HK-2 (cell line): ENCODE measurements at regions not wholly inside any gene's neighbourhood (a gene's known extent, or its start where the extent isn't known, plus 50 kb on each side); places are given as distances from the start of the nearest gene placed in this dataset.

Experiments used
- DNase-seq: peaks from one replicate; pipeline ENCODE4 v3.0.0-alpha.2; 2018; ENCODE audit not compliant: unreplicated experiment

GRCh38 chr2:3100386-3100785 lies 277.2 kb downstream of the EIPR1 start:
- DNase-seq, result no peak

- no peak for DNase-seq
These were observed 277.8 kb downstream of the EIPR1 start for GRCh38 chr2:3099860-3100234.

GRCh38 chr2:3099145-3099859 lies 278.3 kb downstream of the EIPR1 start:
- no peak for DNase-seq

GRCh38 chr2:3098231-3098630 lies 279.4 kb downstream of the EIPR1 start:
- no peak for DNase-seq

- DNase-seq, result no peak
These were observed 279.8 kb downstream of the EIPR1 start for GRCh38 chr2:3097804-3098203.

GRCh38 chr2:3094999-3095958 lies 282.3 kb downstream of the EIPR1 start:
- DNase-seq, result no peak

- DNase-seq, result no peak
These were observed 283.3 kb downstream of the EIPR1 start for GRCh38 chr2:3094318-3094717.

GRCh38 chr2:3091696-3092095 lies 285.9 kb downstream of the EIPR1 start:
- DNase-seq, result no peak

GRCh38 chr2:3082705-3083104 lies 294.9 kb downstream of the EIPR1 start:
- DNase-seq, result no peak

GRCh38 chr2:3079959-3080948 lies 297.4 kb downstream of the EIPR1 start:
- DNase-seq, result no peak

GRCh38 chr2:3079466-3079865 lies 298.2 kb downstream of the EIPR1 start:
- no peak for DNase-seq

- peak; percentile 16 for DNase-seq
These were observed 298.9 kb downstream of the EIPR1 start for GRCh38 chr2:3078684-3079083.

GRCh38 chr2:3076848-3077642 lies 300.6 kb downstream of the EIPR1 start:
- no peak for DNase-seq

- no peak for DNase-seq
These were observed 301.7 kb downstream of the EIPR1 start for GRCh38 chr2:3075991-3076340.

GRCh38 chr2:3075316-3075990 lies 302.2 kb downstream of the EIPR1 start:
- DNase-seq, result no peak

GRCh38 chr2:3073704-3074103 lies 303.9 kb downstream of the EIPR1 start:
- no peak for DNase-seq

- DNase-seq, result no peak
These were observed 304.5 kb downstream of the EIPR1 start for GRCh38 chr2:3073041-3073595.

GRCh38 chr2:3071685-3072263 lies 305.8 kb downstream of the EIPR1 start:
- no peak for DNase-seq

GRCh38 chr2:3066831-3067230 lies 310.8 kb downstream of the EIPR1 start:
- no peak for DNase-seq

GRCh38 chr2:3065928-3066327 lies 311.7 kb downstream of the EIPR1 start:
- no peak for DNase-seq
